ENCODE measurements at regions not wholly inside any gene's neighbourhood (a gene's known extent, or its start where the extent isn't known, plus 50 kb on each side); places are given as distances from the start of the nearest gene placed in this dataset.
"Not testable (repeated sequence)": the region's sequence is repeated elsewhere in the genome, so short reads cannot be mapped to it uniquely, and the experiment has no call there.

GRCh38 chr6:119440953-119441352, 91.4 kb upstream of the MAN1A1 start:
- Mint-ChIP-seq H3K4me3 (no peak overlapping the region), H3K36me3 (peaks cover 3% of the 10 kb centered on the region), H3K4me1 (ENCODE audit: low read depth) (peaks cover 5% of the 10 kb centered on the region), H3K9me3 (ENCODE audit: low read depth) (no peaks in the 10 kb centered on the region), H3K27me3 (no peaks in the 10 kb centered on the region), H3K27ac (no peak overlapping the region)

- Mint-ChIP-seq H3K27me3 (no peaks in the 10 kb centered on the region), H3K4me1 (ENCODE audit: low read depth) (no peaks in the 10 kb centered on the region), H3K27ac (no peak overlapping the region), H3K9me3 (ENCODE audit: low read depth) (no peaks in the 10 kb centered on the region), H3K36me3 (no peaks in the 10 kb centered on the region), H3K4me3 (no peak overlapping the region)
These were observed 87.0 kb upstream of the MAN1A1 start for GRCh38 chr6:119436583-119436982.

- Mint-ChIP-seq H3K4me1 (ENCODE audit: low read depth) (no peaks in the 10 kb centered on the region), H3K27ac (no peak overlapping the region), H3K9me3 (ENCODE audit: low read depth) (no peaks in the 10 kb centered on the region), H3K27me3 (no peaks in the 10 kb centered on the region), H3K36me3 (no peaks in the 10 kb centered on the region), H3K4me3 (no peak overlapping the region)
These were observed 82.2 kb upstream of the MAN1A1 start for GRCh38 chr6:119431799-119432198.

GRCh38 chr6:119430805-119431204, 81.2 kb upstream of the MAN1A1 start:
- H3K4me3 Mint-ChIP-seq = no peak overlapping the region
- H3K36me3 Mint-ChIP-seq = no peaks in the 10 kb centered on the region
- no peaks in the 10 kb centered on the region for H3K27me3 Mint-ChIP-seq
- H3K9me3 Mint-ChIP-seq (ENCODE audit: low read depth) = no peaks in the 10 kb centered on the region
- no peak overlapping the region for H3K27ac Mint-ChIP-seq
- H3K4me1 Mint-ChIP-seq (ENCODE audit: low read depth) = no peaks in the 10 kb centered on the region

GRCh38 chr6:119428633-119429032, 79.1 kb upstream of the MAN1A1 start:
- no peak overlapping the region for H3K4me3 Mint-ChIP-seq
- no peaks in the 10 kb centered on the region for H3K27me3 Mint-ChIP-seq
- no peak overlapping the region for H3K27ac Mint-ChIP-seq
- no peaks in the 10 kb centered on the region for H3K4me1 Mint-ChIP-seq (ENCODE audit: low read depth)
- H3K9me3 Mint-ChIP-seq (ENCODE audit: low read depth) = peaks cover 1% of the 10 kb centered on the region
- H3K36me3 Mint-ChIP-seq = no peaks in the 10 kb centered on the region

GRCh38 chr6:119426619-119427018, 77.1 kb upstream of the MAN1A1 start:
- no peaks in the 10 kb centered on the region for H3K36me3 Mint-ChIP-seq
- H3K27me3 Mint-ChIP-seq = no peaks in the 10 kb centered on the region
- H3K9me3 Mint-ChIP-seq (ENCODE audit: low read depth) = peaks cover 3% of the 10 kb centered on the region
- H3K27ac Mint-ChIP-seq = no peak overlapping the region
- no peaks in the 10 kb centered on the region for H3K4me1 Mint-ChIP-seq (ENCODE audit: low read depth)
- no peak overlapping the region for H3K4me3 Mint-ChIP-seq

- Mint-ChIP-seq H3K4me3 (no peak overlapping the region), H3K27me3 (no peaks in the 10 kb centered on the region), H3K9me3 (ENCODE audit: low read depth) (peaks cover 18% of the 10 kb centered on the region), H3K27ac (no peak overlapping the region), H3K4me1 (ENCODE audit: low read depth) (no peaks in the 10 kb centered on the region), H3K36me3 (no peaks in the 10 kb centered on the region)
These were observed 74.4 kb upstream of the MAN1A1 start for GRCh38 chr6:119423996-119424395.

GRCh38 chr6:119418084-119418483, 68.5 kb upstream of the MAN1A1 start:
- peaks cover 36% of the 10 kb centered on the region for H3K9me3 Mint-ChIP-seq (ENCODE audit: low read depth)
- H3K27me3 Mint-ChIP-seq; H3K4me3 Mint-ChIP-seq; H3K27ac Mint-ChIP-seq; H3K4me1 Mint-ChIP-seq (ENCODE audit: low read depth): not testable (repeated sequence)
- H3K36me3 Mint-ChIP-seq = peaks cover 13% of the 10 kb centered on the region

- H3K27me3 Mint-ChIP-seq = no peaks in the 10 kb centered on the region
- H3K36me3 Mint-ChIP-seq = no peaks in the 10 kb centered on the region
- H3K4me1 Mint-ChIP-seq (ENCODE audit: low read depth) = no peaks in the 10 kb centered on the region
- no peak overlapping the region for H3K4me3 Mint-ChIP-seq
- peaks cover 18% of the 10 kb centered on the region for H3K9me3 Mint-ChIP-seq (ENCODE audit: low read depth)
- H3K27ac Mint-ChIP-seq = no peak overlapping the region
These were observed 57.6 kb upstream of the MAN1A1 start for GRCh38 chr6:119407156-119407555.

GRCh38 chr6:119405114-119405513, 55.6 kb upstream of the MAN1A1 start:
- not testable (repeated sequence) for H3K4me3 Mint-ChIP-seq; H3K36me3 Mint-ChIP-seq; H3K27ac Mint-ChIP-seq; H3K4me1 Mint-ChIP-seq (ENCODE audit: low read depth); H3K27me3 Mint-ChIP-seq
- H3K9me3 Mint-ChIP-seq (ENCODE audit: low read depth) = peaks cover 15% of the 10 kb centered on the region
